ENCODE measurements at regions not wholly inside any gene's neighbourhood (a gene's known extent, or its start where the extent isn't known, plus 50 kb on each side); places are given as distances from the start of the nearest gene placed in this dataset.

DNA sequence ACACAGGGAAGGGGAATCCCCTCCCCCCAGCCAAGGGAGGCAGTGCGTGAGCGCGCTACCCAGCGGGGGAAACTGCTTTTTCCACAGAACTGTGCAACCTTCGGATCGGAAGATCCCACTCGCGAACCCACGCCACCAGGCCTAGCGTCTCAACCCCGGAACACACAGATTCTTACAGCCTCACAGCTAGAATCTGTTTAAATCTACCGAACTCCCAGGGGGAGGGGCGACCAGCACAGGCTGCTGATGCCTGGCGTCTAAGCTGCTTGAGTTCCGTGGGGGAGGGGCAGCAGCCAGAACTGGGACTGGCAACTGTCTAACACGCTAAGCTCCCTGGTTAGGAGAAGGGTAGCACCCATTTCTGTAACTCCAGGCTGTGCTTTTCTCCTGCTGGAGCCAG, 217.3 kb upstream of the TENT5A start:
- no peaks in the 10 kb centered on the region for H3K4me1 ChIP-seq (ENCODE audit: control insufficient read depth, insufficient read depth, low read length)
- peaks cover 15 to 23% of the 10 kb centered on the region in 2 donors for H3K9me3 Mint-ChIP-seq
- no peak overlapping the region for H3K27ac ChIP-seq (ENCODE audit: low read length)
- no peaks in the 10 kb centered on the region for H3K27me3 ChIP-seq (ENCODE audit: control insufficient read depth, insufficient read depth, low read length)
- H3K27me3 Mint-ChIP-seq (ENCODE audit: low read depth in 2 of 2) = no peaks in the 10 kb centered on the region
- DNase-seq (no peak), ATAC-seq (no peak)
- no peaks in the 10 kb centered on the region for H3K36me3 Mint-ChIP-seq
- no peak overlapping the region for H3K27ac Mint-ChIP-seq
- no peaks in the 10 kb centered on the region for H3K36me3 ChIP-seq (ENCODE audit: control insufficient read depth, insufficient read depth, low read length)
- WGBS (ENCODE audit: insufficient coverage) = 94% methylated on average over 16 of the region's 16 CpGs
- TF ChIP-seq, protein P1, sequence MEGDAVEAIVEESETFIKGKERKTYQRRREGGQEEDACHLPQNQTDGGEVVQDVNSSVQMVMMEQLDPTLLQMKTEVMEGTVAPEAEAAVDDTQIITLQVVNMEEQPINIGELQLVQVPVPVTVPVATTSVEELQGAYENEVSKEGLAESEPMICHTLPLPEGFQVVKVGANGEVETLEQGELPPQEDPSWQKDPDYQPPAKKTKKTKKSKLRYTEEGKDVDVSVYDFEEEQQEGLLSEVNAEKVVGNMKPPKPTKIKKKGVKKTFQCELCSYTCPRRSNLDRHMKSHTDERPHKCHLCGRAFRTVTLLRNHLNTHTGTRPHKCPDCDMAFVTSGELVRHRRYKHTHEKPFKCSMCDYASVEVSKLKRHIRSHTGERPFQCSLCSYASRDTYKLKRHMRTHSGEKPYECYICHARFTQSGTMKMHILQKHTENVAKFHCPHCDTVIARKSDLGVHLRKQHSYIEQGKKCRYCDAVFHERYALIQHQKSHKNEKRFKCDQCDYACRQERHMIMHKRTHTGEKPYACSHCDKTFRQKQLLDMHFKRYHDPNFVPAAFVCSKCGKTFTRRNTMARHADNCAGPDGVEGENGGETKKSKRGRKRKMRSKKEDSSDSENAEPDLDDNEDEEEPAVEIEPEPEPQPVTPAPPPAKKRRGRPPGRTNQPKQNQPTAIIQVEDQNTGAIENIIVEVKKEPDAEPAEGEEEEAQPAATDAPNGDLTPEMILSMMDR (IDR thresholded peaks at IDR 0.05) = no peak
- H3K9me3 ChIP-seq (ENCODE audit: control insufficient read depth, insufficient read depth, low read length) = no peaks in the 10 kb centered on the region
- intact Hi-C loops (cut with micrococcal nuclease) = no loop called here
- H3K4me1 Mint-ChIP-seq = no peaks in the 10 kb centered on the region
- no peak overlapping the region for H3K4me3 Mint-ChIP-seq
- H3K4me3 ChIP-seq (ENCODE audit: low read length) = no peak overlapping the region

DNA sequence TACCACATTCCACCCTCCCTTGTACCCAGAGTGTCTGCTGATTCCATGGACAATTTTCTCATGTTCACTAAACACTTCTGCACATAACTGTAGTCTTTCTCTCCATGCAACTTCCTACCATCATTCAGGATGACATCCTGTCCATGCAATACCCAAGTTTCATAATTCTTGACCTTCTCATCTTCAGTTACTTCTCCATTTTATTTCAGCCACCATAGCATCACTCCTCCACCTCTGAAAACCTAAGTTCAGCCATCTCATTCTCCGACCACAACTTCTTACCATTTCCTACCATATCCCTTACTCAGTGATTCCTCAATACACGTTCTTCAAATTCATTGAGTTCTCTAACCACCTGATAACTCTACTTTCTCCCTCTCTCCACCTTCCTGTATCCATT, 216.5 kb upstream of the TENT5A start:
- H3K27ac Mint-ChIP-seq = no peak overlapping the region

DNA sequence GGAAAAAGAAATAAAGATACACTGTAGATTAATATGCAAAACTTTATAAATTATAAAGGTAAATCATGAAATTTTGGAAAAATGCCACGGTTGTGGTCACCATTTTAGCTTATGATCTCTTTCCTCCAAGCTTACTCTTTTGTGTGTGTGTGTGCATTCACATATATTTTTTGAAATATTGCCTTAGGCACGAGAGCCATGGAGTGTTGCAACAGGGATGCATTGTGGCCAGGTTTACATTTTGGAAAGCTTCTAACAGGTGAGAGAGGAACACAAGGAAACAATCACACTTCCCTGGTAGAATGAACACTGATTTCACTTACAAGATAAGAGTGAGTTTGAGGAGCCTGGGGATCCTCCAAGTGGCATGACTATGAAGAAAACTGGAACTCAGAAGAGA, 214.5 kb upstream of the TENT5A start:
- ATAC-seq (no peak), DNase-seq (no peak)
- peaks cover 9 to 20% of the 10 kb centered on the region in 2 donors for H3K9me3 Mint-ChIP-seq
- Histone ChIP-seq H3K4me3 (ENCODE audit: low read length) (no peak overlapping the region), H3K27ac (ENCODE audit: low read length) (no peak overlapping the region), H3K36me3 (ENCODE audit: control insufficient read depth, insufficient read depth, low read length) (no peaks in the 10 kb centered on the region), H3K27me3 (ENCODE audit: control insufficient read depth, insufficient read depth, low read length) (no peaks in the 10 kb centered on the region), H3K4me1 (ENCODE audit: control insufficient read depth, insufficient read depth, low read length) (no peaks in the 10 kb centered on the region), H3K9me3 (ENCODE audit: control insufficient read depth, insufficient read depth, low read length) (no peaks in the 10 kb centered on the region)
- no peaks in the 10 kb centered on the region for H3K4me1 Mint-ChIP-seq
- H3K36me3 Mint-ChIP-seq = no peaks in the 10 kb centered on the region
- TF ChIP-seq, protein P1 (IDR thresholded peaks at IDR 0.05) = no peak
- no peak overlapping the region for H3K4me3 Mint-ChIP-seq
- no peaks in the 10 kb centered on the region for H3K27me3 Mint-ChIP-seq (ENCODE audit: low read depth in 2 of 2)
- no peak overlapping the region for H3K27ac Mint-ChIP-seq
- intact Hi-C loops (cut with micrococcal nuclease) = no loop called here
- 80% methylated on average over 1 of the region's 2 CpGs for WGBS (ENCODE audit: insufficient coverage)

More for the DNA sequence above, 216.5 kb upstream of the TENT5A start:
- ATAC-seq = no peak
- Histone ChIP-seq H3K27ac (ENCODE audit: low read length) (no peak overlapping the region), H3K36me3 (ENCODE audit: control insufficient read depth, insufficient read depth, low read length) (no peaks in the 10 kb centered on the region), H3K9me3 (ENCODE audit: control insufficient read depth, insufficient read depth, low read length) (no peaks in the 10 kb centered on the region), H3K27me3 (ENCODE audit: control insufficient read depth, insufficient read depth, low read length) (no peaks in the 10 kb centered on the region), H3K4me1 (ENCODE audit: control insufficient read depth, insufficient read depth, low read length) (no peaks in the 10 kb centered on the region), H3K4me3 (ENCODE audit: low read length) (no peak overlapping the region)
- no peak for DNase-seq
- intact Hi-C loops (cut with micrococcal nuclease) = no loop called here
- peaks cover 15 to 21% of the 10 kb centered on the region in 2 donors for H3K9me3 Mint-ChIP-seq
- WGBS (ENCODE audit: insufficient coverage) = 79% methylated on average over 2 of the region's 2 CpGs
- no peaks in the 10 kb centered on the region for H3K4me1 Mint-ChIP-seq
- H3K36me3 Mint-ChIP-seq = no peaks in the 10 kb centered on the region
- no peaks in the 10 kb centered on the region for H3K27me3 Mint-ChIP-seq (ENCODE audit: low read depth in 2 of 2)
- TF ChIP-seq, protein P1 (IDR thresholded peaks at IDR 0.05) = no peak
- H3K4me3 Mint-ChIP-seq = no peak overlapping the region

DNA sequence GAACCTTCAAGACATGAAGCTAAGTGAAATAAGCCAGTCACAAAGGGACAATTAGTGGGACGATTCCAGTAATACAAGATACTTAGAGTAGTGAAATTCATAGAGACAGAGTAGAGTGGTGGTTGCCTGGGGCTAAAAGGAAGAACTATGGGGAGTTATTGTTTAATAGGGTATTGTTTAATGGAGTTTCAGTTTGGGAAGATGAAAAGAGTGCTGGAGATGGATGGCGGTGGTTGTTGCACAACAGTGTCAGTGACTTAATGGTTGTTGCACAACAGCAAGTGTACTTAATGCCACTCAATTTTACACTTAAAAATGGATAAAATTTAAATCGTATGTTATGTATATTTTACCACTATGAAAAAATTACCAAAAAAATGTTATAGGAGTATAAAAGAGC, 209.7 kb upstream of the TENT5A start:
- no peak for ATAC-seq
- TF ChIP-seq, protein P1 (IDR thresholded peaks at IDR 0.05) = no peak
- Histone ChIP-seq H3K9me3 (ENCODE audit: control insufficient read depth, insufficient read depth, low read length) (no peaks in the 10 kb centered on the region), H3K36me3 (ENCODE audit: control insufficient read depth, insufficient read depth, low read length) (no peaks in the 10 kb centered on the region), H3K27ac (ENCODE audit: low read length) (no peak overlapping the region), H3K4me3 (ENCODE audit: low read length) (no peak overlapping the region), H3K4me1 (ENCODE audit: control insufficient read depth, insufficient read depth, low read length) (no peaks in the 10 kb centered on the region), H3K27me3 (ENCODE audit: control insufficient read depth, insufficient read depth, low read length) (no peaks in the 10 kb centered on the region)
- Mint-ChIP-seq H3K27ac (no peak overlapping the region), H3K9me3 (peaks cover 8 to 9% of the 10 kb centered on the region in 2 donors), H3K27me3 (ENCODE audit: low read depth in 2 of 2) (no peaks in the 10 kb centered on the region), H3K36me3 (no peaks in the 10 kb centered on the region), H3K4me1 (no peaks in the 10 kb centered on the region), H3K4me3 (no peak overlapping the region)
- WGBS (ENCODE audit: insufficient coverage) = 78% methylated on average over 2 of the region's 3 CpGs
- DNase-seq = no peak
- intact Hi-C loops (cut with micrococcal nuclease) = no loop called here
